ENCODE measurements at regions not wholly inside any gene's neighbourhood (a gene's known extent, or its start where the extent isn't known, plus 50 kb on each side); places are given as distances from the start of the nearest gene placed in this dataset.
A peak's percentile ranks its signal among the peaks of the same experiment; 100 is the strongest.

DNA sequence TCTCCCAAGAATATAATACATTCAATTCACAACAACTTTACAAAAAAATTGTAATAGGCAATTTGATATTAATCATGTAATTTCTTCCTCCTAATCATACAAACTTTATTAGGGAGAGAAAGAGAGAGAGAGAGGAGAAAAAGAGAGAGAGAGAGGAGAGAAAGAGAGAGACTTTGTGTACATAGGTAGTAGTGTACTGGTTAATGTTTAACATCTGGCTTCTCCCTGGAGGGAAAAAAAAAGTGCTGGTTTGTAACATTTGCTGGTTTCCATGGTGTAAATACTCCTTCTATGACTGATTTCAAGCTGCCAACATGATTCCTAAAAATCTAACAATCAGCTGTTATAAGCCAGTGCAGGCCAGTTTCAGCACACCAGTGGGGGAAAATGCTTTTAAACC is 98.0 kb upstream of the ARHGEF26 start:
- Histone ChIP-seq H3K9me3 (ENCODE audit: low read depth) (peaks cover 3% of the 10 kb centered on the region), H2AFZ (no peak overlapping the region), H3K4me2 (no peak overlapping the region), H3K27me3 (no peaks in the 10 kb centered on the region), H3K79me2 (no peaks in the 10 kb centered on the region), H3K27ac (no peak overlapping the region), H3K9me2 (replicated peaks; ENCODE audit: insufficient read depth) (no peaks in the 10 kb centered on the region), H3K4me3 (no peak overlapping the region), H3K36me3 (replicated peaks; ENCODE audit: insufficient read depth, low read depth) (no peaks in the 10 kb centered on the region), H3K4me1 (ENCODE audit: insufficient read depth) (peaks cover 7% of the 10 kb centered on the region), H4K20me1 (ENCODE audit: insufficient read depth, poor library complexity, severe bottlenecking) (no peaks in the 10 kb centered on the region)
- TF ChIP-seq EZH2phosphoT487 (IDR thresholded peaks at IDR 0.05; ENCODE audit: low read depth, severe bottlenecking, unreplicated experiment) (no peak), EZH2 (IDR thresholded peaks at IDR 0.05; ENCODE audit: borderline replicate concordance) (no peak)
- TF ChIP-seq, protein P1, sequence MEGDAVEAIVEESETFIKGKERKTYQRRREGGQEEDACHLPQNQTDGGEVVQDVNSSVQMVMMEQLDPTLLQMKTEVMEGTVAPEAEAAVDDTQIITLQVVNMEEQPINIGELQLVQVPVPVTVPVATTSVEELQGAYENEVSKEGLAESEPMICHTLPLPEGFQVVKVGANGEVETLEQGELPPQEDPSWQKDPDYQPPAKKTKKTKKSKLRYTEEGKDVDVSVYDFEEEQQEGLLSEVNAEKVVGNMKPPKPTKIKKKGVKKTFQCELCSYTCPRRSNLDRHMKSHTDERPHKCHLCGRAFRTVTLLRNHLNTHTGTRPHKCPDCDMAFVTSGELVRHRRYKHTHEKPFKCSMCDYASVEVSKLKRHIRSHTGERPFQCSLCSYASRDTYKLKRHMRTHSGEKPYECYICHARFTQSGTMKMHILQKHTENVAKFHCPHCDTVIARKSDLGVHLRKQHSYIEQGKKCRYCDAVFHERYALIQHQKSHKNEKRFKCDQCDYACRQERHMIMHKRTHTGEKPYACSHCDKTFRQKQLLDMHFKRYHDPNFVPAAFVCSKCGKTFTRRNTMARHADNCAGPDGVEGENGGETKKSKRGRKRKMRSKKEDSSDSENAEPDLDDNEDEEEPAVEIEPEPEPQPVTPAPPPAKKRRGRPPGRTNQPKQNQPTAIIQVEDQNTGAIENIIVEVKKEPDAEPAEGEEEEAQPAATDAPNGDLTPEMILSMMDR (IDR thresholded peaks at IDR 0.05; ENCODE audit: poor library complexity): no peak
- DNase-seq (ENCODE audit: low spot score): peak; percentile 68

DNA sequence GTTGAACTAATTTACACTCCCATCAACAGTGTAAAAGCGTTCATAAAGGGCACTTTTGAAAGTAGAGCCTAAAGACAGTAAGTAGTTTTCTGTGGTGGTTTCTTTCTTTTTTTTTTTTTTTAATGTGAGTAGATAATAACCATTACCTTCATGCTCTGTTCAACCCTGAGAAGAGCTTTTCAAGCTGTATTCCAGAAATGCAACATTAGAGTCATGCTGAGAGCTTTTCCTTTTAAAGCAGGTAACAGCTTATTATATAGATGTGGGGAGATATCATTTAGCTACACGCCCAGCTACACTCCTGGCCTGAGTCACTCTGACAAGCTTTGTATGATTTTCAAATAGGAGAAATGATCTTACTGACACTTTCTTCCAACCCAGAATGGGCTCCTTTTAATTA is 96.2 kb upstream of the ARHGEF26 start:
- Histone ChIP-seq H3K36me3 (replicated peaks; ENCODE audit: insufficient read depth, low read depth) (no peaks in the 10 kb centered on the region), H3K9me3 (ENCODE audit: low read depth) (peaks cover 3% of the 10 kb centered on the region), H3K4me2 (no peak overlapping the region), H3K27me3 (no peaks in the 10 kb centered on the region), H4K20me1 (ENCODE audit: insufficient read depth, poor library complexity, severe bottlenecking) (no peaks in the 10 kb centered on the region), H3K4me1 (ENCODE audit: insufficient read depth) (peaks cover 7% of the 10 kb centered on the region), H3K27ac (no peak overlapping the region), H3K9me2 (replicated peaks; ENCODE audit: insufficient read depth) (no peaks in the 10 kb centered on the region), H3K79me2 (no peaks in the 10 kb centered on the region), H2AFZ (no peak overlapping the region), H3K4me3 (no peak overlapping the region)
- TF ChIP-seq, protein P1 (IDR thresholded peaks at IDR 0.05; ENCODE audit: poor library complexity): no peak
- no peak for TF ChIP-seq EZH2 (IDR thresholded peaks at IDR 0.05; ENCODE audit: borderline replicate concordance)
- TF ChIP-seq EZH2phosphoT487 (IDR thresholded peaks at IDR 0.05; ENCODE audit: low read depth, severe bottlenecking, unreplicated experiment): no peak
- WGBS (ENCODE audit: low lambda C conversion rate, missing lambda C conversion rate): 71% methylated on average over 2 of the region's 2 CpGs
- no peak for DNase-seq (ENCODE audit: low spot score)

DNA sequence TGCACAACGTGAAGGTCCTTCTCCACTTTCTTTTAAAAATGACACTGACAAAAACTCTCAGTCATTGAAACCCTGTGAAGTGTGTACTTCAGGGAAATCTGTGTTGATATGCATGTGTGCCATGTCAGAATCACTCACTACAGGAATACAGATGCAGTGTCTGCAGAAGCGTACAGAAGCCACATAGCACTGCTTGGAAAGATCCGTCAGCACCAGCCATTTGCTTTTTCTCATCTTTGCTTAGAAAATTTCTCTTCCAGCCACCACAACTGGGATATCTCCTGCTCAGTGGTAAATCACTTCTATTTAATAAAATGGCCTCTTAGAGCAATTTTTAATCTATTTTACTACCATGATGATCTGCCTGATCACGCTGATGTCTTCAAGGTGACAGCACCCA is 91.3 kb upstream of the ARHGEF26 start:
- TF ChIP-seq EZH2phosphoT487 (IDR thresholded peaks at IDR 0.05; ENCODE audit: low read depth, severe bottlenecking, unreplicated experiment) (no peak), EZH2 (IDR thresholded peaks at IDR 0.05; ENCODE audit: borderline replicate concordance) (no peak)
- Histone ChIP-seq H3K4me1 (ENCODE audit: insufficient read depth) (no peaks in the 10 kb centered on the region), H3K36me3 (replicated peaks; ENCODE audit: insufficient read depth, low read depth) (no peaks in the 10 kb centered on the region), H3K9me3 (ENCODE audit: low read depth) (no peaks in the 10 kb centered on the region), H4K20me1 (ENCODE audit: insufficient read depth, poor library complexity, severe bottlenecking) (no peaks in the 10 kb centered on the region), H2AFZ (no peak overlapping the region), H3K9me2 (replicated peaks; ENCODE audit: insufficient read depth) (no peaks in the 10 kb centered on the region), H3K4me2 (no peak overlapping the region), H3K4me3 (no peak overlapping the region), H3K27ac (no peak overlapping the region), H3K27me3 (no peaks in the 10 kb centered on the region), H3K79me2 (no peaks in the 10 kb centered on the region)
- WGBS (ENCODE audit: low lambda C conversion rate, missing lambda C conversion rate): 86% methylated on average over 4 of the region's 4 CpGs
- no peak for DNase-seq (ENCODE audit: low spot score)

DNA sequence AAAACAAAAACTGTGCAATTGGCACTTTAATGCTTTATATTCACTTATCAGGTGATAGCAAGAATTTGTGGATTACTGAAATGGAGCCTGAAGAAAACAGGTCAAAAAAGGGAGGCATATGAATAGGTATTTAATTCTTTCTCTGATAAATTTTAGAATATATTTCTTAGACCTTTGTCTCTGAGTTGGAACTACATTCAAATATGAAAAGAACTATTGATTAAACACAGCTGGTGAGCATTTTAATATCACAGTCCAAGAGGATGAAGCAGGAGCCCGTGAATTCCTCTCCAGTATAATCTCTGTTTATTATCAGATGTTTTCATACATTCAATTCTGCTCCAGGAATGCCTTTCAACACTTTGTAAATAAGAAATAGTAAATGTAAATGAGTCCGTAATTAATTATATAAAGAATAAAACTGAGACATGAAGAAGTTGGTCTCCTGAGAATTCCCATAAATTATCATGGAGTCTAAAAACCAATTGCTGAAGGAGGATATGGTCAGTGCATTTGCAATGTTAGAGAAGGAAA is 86.3 kb upstream of the ARHGEF26 start:
- H3K9me2 ChIP-seq (replicated peaks; ENCODE audit: insufficient read depth): no peaks in the 10 kb centered on the region
- H3K4me3 ChIP-seq: no peak overlapping the region
- no peak for DNase-seq (ENCODE audit: low spot score)
- H3K27me3 ChIP-seq: no peaks in the 10 kb centered on the region
- H2AFZ ChIP-seq: no peak overlapping the region
- no peaks in the 10 kb centered on the region for H3K36me3 ChIP-seq (replicated peaks; ENCODE audit: insufficient read depth, low read depth)
- WGBS (ENCODE audit: low lambda C conversion rate, missing lambda C conversion rate): 49% methylated on average over 2 of the region's 2 CpGs
- no peaks in the 10 kb centered on the region for H3K4me1 ChIP-seq (ENCODE audit: insufficient read depth)
- no peaks in the 10 kb centered on the region for H3K9me3 ChIP-seq (ENCODE audit: low read depth)
- H3K79me2 ChIP-seq: no peaks in the 10 kb centered on the region
- no peak for TF ChIP-seq EZH2 (IDR thresholded peaks at IDR 0.05; ENCODE audit: borderline replicate concordance)
- no peak overlapping the region for H3K27ac ChIP-seq
- H4K20me1 ChIP-seq (ENCODE audit: insufficient read depth, poor library complexity, severe bottlenecking): no peaks in the 10 kb centered on the region
- H3K4me2 ChIP-seq: no peak overlapping the region
